ENCODE measurements at regions not wholly inside any gene's neighbourhood (a gene's known extent, or its start where the extent isn't known, plus 50 kb on each side); places are given as distances from the start of the nearest gene placed in this dataset.

DNA sequence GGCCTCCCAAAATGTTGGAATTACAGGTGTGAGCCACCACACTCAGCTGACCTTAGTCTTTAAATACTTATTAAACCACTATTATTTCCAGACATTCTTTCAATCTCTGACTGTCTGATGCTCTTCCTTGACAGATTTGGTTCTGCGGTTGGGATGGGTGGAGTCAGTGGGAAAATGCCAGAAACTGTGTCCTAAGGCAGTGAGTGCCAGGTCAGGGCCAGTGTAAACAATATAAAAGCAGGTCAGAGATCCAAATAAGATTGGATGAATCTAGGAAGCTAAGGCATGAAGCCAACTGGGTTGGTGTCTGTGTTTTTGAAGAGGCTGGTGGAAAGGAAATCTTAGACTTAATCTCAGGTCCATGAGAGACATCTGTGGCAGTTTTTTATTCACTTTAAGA lies 74.7 kb downstream of the KLF5 start:
- Histone ChIP-seq H3K4me3 (ENCODE audit: low read length) (no peak overlapping the region), H3K9me3 (ENCODE audit: control insufficient read depth, low read length) (no peaks in the 10 kb centered on the region), H3K9ac (ENCODE audit: low read length) (no peak overlapping the region), H3K4me1 (ENCODE audit: control insufficient read depth, insufficient read depth, low read length) (peaks cover 5% of the 10 kb centered on the region), H3K27me3 (replicated peaks; ENCODE audit: control insufficient read depth, insufficient read depth, low read length) (no peaks in the 10 kb centered on the region), H3K36me3 (ENCODE audit: control insufficient read depth, insufficient read depth, low read length, severe bottlenecking) (no peaks in the 10 kb centered on the region)
- DNase-seq (ENCODE audit: low read depth), result no peak

DNA sequence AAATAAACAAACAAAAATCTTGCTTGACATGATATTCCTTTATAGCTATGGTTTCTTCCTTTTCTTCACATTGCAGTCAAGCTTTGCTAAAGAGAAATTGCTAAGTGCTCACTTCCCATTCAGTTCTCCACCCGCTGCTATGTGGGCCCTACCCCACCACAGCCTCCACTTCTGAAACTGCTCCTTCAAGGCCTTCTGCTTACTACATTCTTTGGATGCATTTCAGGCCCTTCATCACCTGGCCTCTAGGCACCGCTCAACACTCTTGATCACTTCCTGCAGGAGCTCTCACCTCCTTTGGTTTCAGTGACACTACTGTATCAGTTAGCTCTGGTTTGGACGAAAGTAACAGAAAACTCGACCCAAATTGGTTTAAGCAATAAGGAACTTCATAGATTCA lies 72.4 kb downstream of the KLF5 start:
- no peak for DNase-seq (ENCODE audit: low read depth)

DNA sequence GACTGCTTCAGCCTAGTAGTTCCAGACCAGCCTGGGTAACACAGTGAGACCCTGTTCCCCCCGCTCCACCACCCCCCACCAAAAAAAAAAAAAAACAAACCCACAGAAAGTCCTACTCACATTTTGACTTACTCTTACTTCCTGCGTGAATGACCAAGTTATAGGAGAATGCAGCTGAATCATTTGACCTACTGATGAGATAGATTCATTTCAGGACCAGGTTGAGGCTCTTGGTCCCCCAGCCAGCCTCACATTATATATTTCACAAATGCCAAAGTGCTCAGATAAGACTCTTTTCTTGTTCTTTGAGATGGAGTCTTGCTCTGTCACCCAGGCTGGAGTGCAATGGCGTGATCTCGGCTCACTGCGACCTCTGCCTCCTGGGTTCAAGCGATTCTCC lies 70.2 kb downstream of the KLF5 start:
- H3K36me3 ChIP-seq (ENCODE audit: control insufficient read depth, insufficient read depth, low read length, severe bottlenecking), result no peaks in the 10 kb centered on the region
- no peak overlapping the region for H3K9ac ChIP-seq (ENCODE audit: low read length)
- no peaks in the 10 kb centered on the region for H3K4me1 ChIP-seq (ENCODE audit: control insufficient read depth, insufficient read depth, low read length)
- H3K27me3 ChIP-seq (replicated peaks; ENCODE audit: control insufficient read depth, insufficient read depth, low read length), result no peaks in the 10 kb centered on the region
- H3K4me3 ChIP-seq (ENCODE audit: low read length), result no peak overlapping the region
- H3K9me3 ChIP-seq (ENCODE audit: control insufficient read depth, low read length), result no peaks in the 10 kb centered on the region
- no peak for DNase-seq (ENCODE audit: low read depth)

More for the DNA sequence above, 72.4 kb downstream of the KLF5 start:
- H3K36me3 ChIP-seq (ENCODE audit: control insufficient read depth, insufficient read depth, low read length, severe bottlenecking), result no peaks in the 10 kb centered on the region
- no peaks in the 10 kb centered on the region for H3K27me3 ChIP-seq (replicated peaks; ENCODE audit: control insufficient read depth, insufficient read depth, low read length)
- no peaks in the 10 kb centered on the region for H3K4me1 ChIP-seq (ENCODE audit: control insufficient read depth, insufficient read depth, low read length)
- H3K9ac ChIP-seq (ENCODE audit: low read length), result no peak overlapping the region
- no peak overlapping the region for H3K4me3 ChIP-seq (ENCODE audit: low read length)
- H3K9me3 ChIP-seq (ENCODE audit: control insufficient read depth, low read length), result no peaks in the 10 kb centered on the region
